NOMO-1 treated with dmso at 0.1 percent for 144 hours (cell line): ENCODE measurements at regions not wholly inside any gene's neighbourhood (a gene's known extent, or its start where the extent isn't known, plus 50 kb on each side); places are given as distances from the start of the nearest gene placed in this dataset.

Experiments used
- DNase-seq: peaks from one replicate; lab custom pipeline; 2025; ENCODE audit not compliant: unreplicated experiment; lab: John Stamatoyannopoulos, UW

GRCh38 chr2:240277807-240278522 lies 137.5 kb upstream of the OTOS start:
- DNase-seq: no peak

- no peak for DNase-seq
Measured at GRCh38 chr2:240278661-240279060, 138.2 kb upstream of the OTOS start.

- DNase-seq: no peak
Measured at GRCh38 chr2:240280621-240281020, 140.2 kb upstream of the OTOS start.

GRCh38 chr2:240284503-240285259 lies 144.2 kb upstream of the OTOS start:
- no peak for DNase-seq

GRCh38 chr2:240285725-240286124 lies 145.3 kb upstream of the OTOS start:
- DNase-seq: no peak

GRCh38 chr2:240286596-240286995 lies 146.1 kb upstream of the OTOS start:
- DNase-seq: no peak

- no peak for DNase-seq
Measured at GRCh38 chr2:240287011-240287410, 146.6 kb upstream of the OTOS start.

- DNase-seq: no peak
Measured at GRCh38 chr2:240287496-240288086, 147.1 kb upstream of the OTOS start.

- no peak for DNase-seq
Measured at GRCh38 chr2:240288087-240288521, 147.4 kb upstream of the GPC1 start.

- DNase-seq: no peak
Measured at GRCh38 chr2:240289701-240290431, 145.6 kb upstream of the GPC1 start.

GRCh38 chr2:240290432-240291336 lies 144.8 kb upstream of the GPC1 start:
- DNase-seq: no peak

GRCh38 chr2:240291337-240292034 lies 144.0 kb upstream of the GPC1 start:
- DNase-seq: no peak

- no peak for DNase-seq
Measured at GRCh38 chr2:240292035-240292574, 143.4 kb upstream of the GPC1 start.

GRCh38 chr2:240292619-240293525 lies 142.6 kb upstream of the GPC1 start:
- DNase-seq: no peak

- DNase-seq: no peak
Measured at GRCh38 chr2:240293557-240294461, 141.7 kb upstream of the GPC1 start.

- DNase-seq: no peak
Measured at GRCh38 chr2:240294514-240294913, 140.9 kb upstream of the GPC1 start.
